MM.1S (cell line): ENCODE measurements at regions not wholly inside any gene's neighbourhood (a gene's known extent, or its start where the extent isn't known, plus 50 kb on each side); places are given as distances from the start of the nearest gene placed in this dataset.

Experiments
- DNase-seq: peaks from one replicate; pipeline ENCODE4 v3.0.0-alpha.2; 2015
- H2AFZ ChIP-seq: fragments of 300-600 bp; sonication (generic); 2 replicates; pipeline ENCODE4 v1.6.0; 2016; ENCODE audit warnings: antibody characterized with exemption, low read length
- H3F3A ChIP-seq: fragments of 300-600 bp; sonication (generic); 2 replicates; pipeline ENCODE4 v1.6.1; 2016; ENCODE audit warnings: mild to moderate bottlenecking, antibody characterized with exemption, low read length, moderate library complexity, mixed read lengths; ENCODE audit not compliant: insufficient read depth
- H3K27ac ChIP-seq: fragments of 300-600 bp; sonication (generic); 2 replicates; pipeline ENCODE4 v1.5.1; 2016; ENCODE audit warnings: mild to moderate bottlenecking, low read length
- H3K27me3 ChIP-seq: fragments of 300-600 bp; sonication (generic); replicated peaks from 2 replicates; pipeline ENCODE4 v1.6.0; 2016; ENCODE audit warnings: low read length; ENCODE audit not compliant: insufficient read depth
- H3K36me3 ChIP-seq: fragments of 300-600 bp; sonication (generic); replicated peaks from 2 replicates; pipeline ENCODE4 v1.6.1; 2016; ENCODE audit warnings: mild to moderate bottlenecking, low read length, mixed read lengths; ENCODE audit not compliant: insufficient read depth
- H3K4me1 ChIP-seq: fragments of 300-600 bp; sonication (generic); 2 replicates; pipeline ENCODE4 v1.6.1; 2016; ENCODE audit warnings: low read length, mixed read lengths
- H3K4me2 ChIP-seq: fragments of 300-600 bp; sonication (generic); 2 replicates; pipeline ENCODE4 v1.6.0; 2016; ENCODE audit warnings: low read depth, low read length
- H3K4me3 ChIP-seq: fragments of 300-600 bp; sonication (generic); 2 replicates; pipeline ENCODE4 v1.5.1; 2016; ENCODE audit warnings: low read length, mixed read lengths
- H3K79me2 ChIP-seq: fragments of 300-600 bp; sonication (generic); 2 replicates; pipeline ENCODE4 v1.6.1; 2016; ENCODE audit warnings: mixed run types, low read length, mixed read lengths
- H3K9ac ChIP-seq: fragments of 300-600 bp; sonication (generic); 2 replicates; pipeline ENCODE4 v1.6.1; 2016; ENCODE audit warnings: low read length, mixed read lengths
- H3K9me2 ChIP-seq: fragments of 300-600 bp; sonication (generic); replicated peaks from 2 replicates; pipeline ENCODE4 v1.6.1; 2016; ENCODE audit warnings: mild to moderate bottlenecking, low read length, mixed read lengths; ENCODE audit not compliant: insufficient read depth
- H3K9me3 ChIP-seq: fragments of 300-600 bp; sonication (generic); replicated peaks from 2 replicates; pipeline ENCODE4 v1.6.1; 2016; ENCODE audit warnings: mild to moderate bottlenecking, low read length, mixed read lengths; ENCODE audit not compliant: insufficient read depth
- H4K20me1 ChIP-seq: fragments of 300-600 bp; sonication (generic); 2 replicates; pipeline ENCODE4 v1.6.1; 2016; ENCODE audit warnings: mild to moderate bottlenecking, low read length, moderate library complexity, mixed read lengths; ENCODE audit not compliant: insufficient read depth
- EZH2 ChIP-seq: fragments of 300-600 bp; sonication (generic); optimal IDR thresholded peaks from 2 replicates; pipeline ENCODE3; 2017; ENCODE audit warnings: low read depth, mild to moderate bottlenecking, antibody characterized with exemption, low read length, mixed read lengths
- EZH2phosphoT487 ChIP-seq: fragments of 300-600 bp; sonication (generic); IDR thresholded peaks from 2 replicates; pipeline ENCODE4 v1.6.1; 2018; ENCODE audit warnings: antibody characterized with exemption, low read length
- TF ChIP-seq, protein P1 (sequence below): fragments of 300-600 bp; sonication (generic); IDR thresholded peaks from 2 replicates; pipeline ENCODE4 v1.5.1; 2016; ENCODE audit warnings: antibody characterized with exemption, low read length, mixed read lengths

DNA sequence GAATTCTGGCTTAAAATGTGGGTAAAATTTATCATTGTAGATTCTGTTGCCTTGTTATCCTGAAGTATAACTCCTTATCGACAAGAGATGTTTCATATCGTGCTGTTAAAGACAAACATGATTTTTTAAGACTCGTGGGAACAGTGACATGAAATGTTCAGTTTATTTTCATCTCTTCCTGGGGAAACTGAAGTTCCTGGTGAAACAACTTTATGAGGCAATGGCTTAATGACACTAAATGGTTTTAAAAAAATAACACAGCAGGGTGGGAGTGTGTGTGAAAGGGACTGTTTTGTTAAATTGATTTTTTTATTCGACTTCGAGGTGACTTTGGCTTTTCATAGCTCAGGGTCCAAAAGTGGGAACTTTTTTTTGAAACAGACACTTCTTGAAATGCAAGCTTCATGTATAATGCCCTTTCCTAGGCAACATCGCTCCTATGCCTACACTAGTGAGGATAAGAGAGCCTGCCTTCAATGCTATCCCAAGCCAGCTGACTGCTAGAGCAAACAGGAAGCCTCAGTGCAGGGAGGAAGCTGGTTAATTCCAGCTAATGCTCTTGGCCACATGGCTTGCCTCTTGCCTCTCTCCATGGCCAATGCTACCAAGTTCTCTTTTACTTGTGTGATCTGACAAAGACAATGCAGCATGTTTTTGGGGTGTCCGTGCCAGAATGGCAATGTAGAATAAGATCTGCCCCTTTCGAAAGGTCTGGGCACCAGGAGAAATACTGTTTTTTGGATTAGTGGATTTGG lies 57.8 kb downstream of the PABIR2 start:
- Histone ChIP-seq H3K27me3 (no peaks in the 10 kb centered on the region), H3K9ac (no peak overlapping the region), H3K9me3 (no peaks in the 10 kb centered on the region), H2AFZ (no peak overlapping the region), H3K4me1 (peaks cover 10% of the 10 kb centered on the region; the same call in 1 of the 2 replicates), H3K27ac (no peak overlapping the region), H3F3A (no peaks in the 10 kb centered on the region), H4K20me1 (no peaks in the 10 kb centered on the region), H3K4me3 (no peak overlapping the region), H3K9me2 (no peaks in the 10 kb centered on the region), H3K36me3 (no peaks in the 10 kb centered on the region), H3K4me2 (no peak overlapping the region), H3K79me2 (no peaks in the 10 kb centered on the region)
- no peak for DNase-seq
- TF ChIP-seq, protein P1, sequence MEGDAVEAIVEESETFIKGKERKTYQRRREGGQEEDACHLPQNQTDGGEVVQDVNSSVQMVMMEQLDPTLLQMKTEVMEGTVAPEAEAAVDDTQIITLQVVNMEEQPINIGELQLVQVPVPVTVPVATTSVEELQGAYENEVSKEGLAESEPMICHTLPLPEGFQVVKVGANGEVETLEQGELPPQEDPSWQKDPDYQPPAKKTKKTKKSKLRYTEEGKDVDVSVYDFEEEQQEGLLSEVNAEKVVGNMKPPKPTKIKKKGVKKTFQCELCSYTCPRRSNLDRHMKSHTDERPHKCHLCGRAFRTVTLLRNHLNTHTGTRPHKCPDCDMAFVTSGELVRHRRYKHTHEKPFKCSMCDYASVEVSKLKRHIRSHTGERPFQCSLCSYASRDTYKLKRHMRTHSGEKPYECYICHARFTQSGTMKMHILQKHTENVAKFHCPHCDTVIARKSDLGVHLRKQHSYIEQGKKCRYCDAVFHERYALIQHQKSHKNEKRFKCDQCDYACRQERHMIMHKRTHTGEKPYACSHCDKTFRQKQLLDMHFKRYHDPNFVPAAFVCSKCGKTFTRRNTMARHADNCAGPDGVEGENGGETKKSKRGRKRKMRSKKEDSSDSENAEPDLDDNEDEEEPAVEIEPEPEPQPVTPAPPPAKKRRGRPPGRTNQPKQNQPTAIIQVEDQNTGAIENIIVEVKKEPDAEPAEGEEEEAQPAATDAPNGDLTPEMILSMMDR: no peak
- TF ChIP-seq EZH2 (no peak), EZH2phosphoT487 (no peak)

DNA sequence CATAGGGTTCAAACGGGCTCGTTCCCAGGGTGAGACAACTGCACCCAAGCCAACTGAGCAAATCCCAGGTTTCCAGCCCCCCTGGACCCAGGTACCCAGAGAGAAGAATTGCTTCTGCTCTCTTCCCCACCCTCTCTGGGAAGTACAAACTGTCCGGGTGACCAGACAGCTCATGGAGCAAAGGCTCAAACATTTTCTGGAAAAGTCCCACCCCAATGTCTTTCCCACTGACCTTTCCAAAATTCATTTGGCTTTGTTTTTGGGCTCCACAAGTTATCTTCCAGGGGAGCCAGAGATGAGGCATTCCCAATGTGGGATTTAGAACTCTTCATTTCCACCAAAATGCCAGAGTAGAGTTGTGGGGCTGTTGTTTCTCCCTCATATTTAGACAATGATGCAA lies 58.6 kb downstream of the PABIR2 start:
- H3F3A ChIP-seq: no peaks in the 10 kb centered on the region
- H3K36me3 ChIP-seq: no peaks in the 10 kb centered on the region
- no peaks in the 10 kb centered on the region for H3K9me3 ChIP-seq
- H3K79me2 ChIP-seq: no peaks in the 10 kb centered on the region
- H4K20me1 ChIP-seq: no peaks in the 10 kb centered on the region
- TF ChIP-seq, protein P1: no peak
- no peak for TF ChIP-seq EZH2phosphoT487
- no peak for TF ChIP-seq EZH2
- DNase-seq: no peak
- no peak overlapping the region for H3K27ac ChIP-seq
- H2AFZ ChIP-seq: no peak overlapping the region
- peaks cover 10% of the 10 kb centered on the region; the same call in 1 of the 2 replicates for H3K4me1 ChIP-seq
- H3K27me3 ChIP-seq: no peaks in the 10 kb centered on the region
- H3K9me2 ChIP-seq: no peaks in the 10 kb centered on the region
- no peak overlapping the region for H3K4me3 ChIP-seq
- H3K9ac ChIP-seq: no peak overlapping the region
- no peak overlapping the region for H3K4me2 ChIP-seq

DNA sequence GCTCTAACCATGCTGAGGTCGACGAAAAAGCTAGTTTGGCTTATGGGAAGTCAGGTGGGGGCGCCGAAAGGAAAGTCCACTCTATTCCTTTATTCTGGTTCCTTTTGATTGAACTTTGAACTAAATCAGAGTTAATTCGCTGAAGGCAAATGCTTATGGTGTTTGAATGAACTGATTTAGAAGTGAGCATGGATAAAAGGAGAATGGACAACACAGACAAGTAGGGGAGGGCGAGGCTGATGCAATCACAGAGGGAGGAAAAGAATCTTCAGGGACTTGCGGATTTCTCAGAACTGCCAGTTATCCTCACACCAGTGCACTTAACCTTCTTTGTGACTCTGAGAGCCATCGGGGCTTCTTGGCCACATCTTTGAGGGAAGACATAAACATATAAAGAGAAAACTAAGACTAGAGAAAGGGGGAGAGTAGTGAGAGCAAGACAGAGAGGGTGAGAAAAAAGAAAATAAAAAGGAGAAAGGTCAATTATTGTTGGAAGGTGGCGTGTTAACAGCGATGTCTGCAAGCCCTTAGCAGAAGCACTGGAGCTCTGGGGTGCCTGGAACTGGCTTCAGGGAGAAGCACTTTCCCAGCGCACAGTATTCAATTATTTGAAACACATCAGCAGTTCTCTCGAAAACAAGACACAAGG lies 59.2 kb downstream of the PABIR2 start:
- Histone ChIP-seq H4K20me1 (no peaks in the 10 kb centered on the region), H3K4me1 (peaks cover 10% of the 10 kb centered on the region; the same call in 1 of the 2 replicates), H3K79me2 (no peaks in the 10 kb centered on the region), H3K36me3 (no peaks in the 10 kb centered on the region), H3K4me3 (no peak overlapping the region), H3K9me2 (no peaks in the 10 kb centered on the region), H3K9ac (no peak overlapping the region), H3K4me2 (no peak overlapping the region), H3F3A (no peaks in the 10 kb centered on the region), H3K27me3 (no peaks in the 10 kb centered on the region), H3K9me3 (no peaks in the 10 kb centered on the region), H2AFZ (no peak overlapping the region), H3K27ac (no peak overlapping the region)
- TF ChIP-seq EZH2 (no peak), EZH2phosphoT487 (no peak)
- TF ChIP-seq, protein P1: no peak
- DNase-seq: no peak
